Dermis blood vessel endothelial cell (primary cell): ENCODE measurements at regions not wholly inside any gene's neighbourhood (a gene's known extent, or its start where the extent isn't known, plus 50 kb on each side); places are given as distances from the start of the nearest gene placed in this dataset.

Experiments used
- DNase-seq: peaks from one replicate; pipeline ENCODE4 v3.0.0; 2010

GRCh38 chr4:108398836-108399235 is 221.5 kb upstream of the RPL34 start:
- DNase-seq = no peak

- no peak for DNase-seq
Observed at GRCh38 chr4:108398316-108398715, 222.1 kb upstream of the RPL34 start.

- DNase-seq = no peak
Observed at GRCh38 chr4:108397850-108398249, 222.5 kb upstream of the RPL34 start.

- no peak for DNase-seq
Observed at GRCh38 chr4:108396900-108397497, 223.4 kb upstream of the RPL34 start.

DNA sequence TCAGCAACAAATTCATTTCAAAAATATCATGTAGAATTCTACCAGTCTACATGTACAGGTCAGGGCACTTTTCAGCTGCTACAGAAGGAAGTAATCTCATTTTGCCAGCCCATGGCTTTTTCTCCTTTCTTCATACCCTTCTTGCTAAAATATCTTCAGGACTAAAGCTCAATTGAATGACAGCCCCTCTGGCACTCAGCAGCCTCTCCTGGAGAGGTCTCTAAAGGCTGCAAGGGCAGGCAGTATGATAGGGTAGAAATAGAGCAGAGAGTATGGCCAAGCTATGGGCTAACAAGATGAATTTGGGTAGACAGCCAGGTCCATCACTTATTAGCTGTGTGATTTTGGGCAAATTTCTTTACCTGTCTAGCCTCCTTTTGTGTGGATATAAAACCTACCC is 224.6 kb upstream of the RPL34 start:
- no peak for DNase-seq

DNA sequence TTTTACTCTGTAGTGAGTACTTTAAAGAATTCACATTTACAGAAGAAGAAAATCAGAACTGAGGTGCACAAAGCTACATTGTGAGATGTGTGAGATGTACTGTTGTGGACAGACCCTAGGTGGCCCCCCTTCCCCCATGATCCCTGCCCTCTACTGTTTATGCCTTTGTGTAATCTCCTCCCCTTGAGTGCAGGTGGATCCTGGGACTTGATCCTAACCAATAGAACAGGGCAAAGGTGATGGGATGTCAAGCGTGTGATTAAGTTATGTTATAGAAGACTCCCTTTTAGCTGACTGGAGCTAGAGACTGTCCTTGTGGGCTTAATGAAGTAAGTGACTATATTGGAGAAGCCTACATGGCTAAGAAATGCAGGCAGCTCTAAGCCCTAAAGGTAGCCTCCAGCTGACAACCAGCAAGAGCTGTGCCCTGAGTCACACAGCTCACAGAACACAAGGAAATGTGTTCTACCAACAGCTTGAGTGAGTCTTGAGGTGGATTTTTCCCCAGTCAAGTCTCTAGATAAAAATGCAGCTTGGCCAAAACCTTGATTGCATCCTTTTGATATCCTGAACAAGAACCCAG is 225.2 kb upstream of the LEF1 start:
- DNase-seq = no peak

GRCh38 chr4:108391701-108392455 is 223.1 kb upstream of the LEF1 start:
- no peak for DNase-seq

- DNase-seq = no peak
Observed at GRCh38 chr4:108385076-108385475, 216.3 kb upstream of the LEF1 start.

- no peak for DNase-seq
Observed at GRCh38 chr4:108384544-108384943, 215.8 kb upstream of the LEF1 start.

DNA sequence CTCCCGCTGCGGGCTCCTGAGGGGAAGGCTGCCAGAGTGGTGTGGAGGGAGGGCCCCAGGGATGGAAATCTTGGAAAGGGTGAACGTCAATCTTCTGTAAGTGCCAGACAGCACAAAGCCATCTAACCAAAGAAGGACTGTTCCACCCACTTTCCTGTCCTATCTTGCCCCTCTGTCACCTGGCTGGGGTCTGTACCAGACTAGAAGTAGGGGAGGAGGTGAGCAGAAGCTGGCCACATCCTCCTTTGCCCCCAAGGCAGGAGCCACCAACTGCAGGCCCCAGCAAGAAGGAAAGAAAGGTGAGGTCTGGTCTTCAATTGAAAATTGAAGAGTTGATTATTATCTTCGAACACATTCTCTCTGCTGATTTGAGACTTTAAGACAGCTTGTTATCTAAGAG is 214.4 kb upstream of the LEF1 start:
- no peak for DNase-seq

GRCh38 chr4:108382751-108383150 is 214.0 kb upstream of the LEF1 start:
- DNase-seq = no peak

DNA sequence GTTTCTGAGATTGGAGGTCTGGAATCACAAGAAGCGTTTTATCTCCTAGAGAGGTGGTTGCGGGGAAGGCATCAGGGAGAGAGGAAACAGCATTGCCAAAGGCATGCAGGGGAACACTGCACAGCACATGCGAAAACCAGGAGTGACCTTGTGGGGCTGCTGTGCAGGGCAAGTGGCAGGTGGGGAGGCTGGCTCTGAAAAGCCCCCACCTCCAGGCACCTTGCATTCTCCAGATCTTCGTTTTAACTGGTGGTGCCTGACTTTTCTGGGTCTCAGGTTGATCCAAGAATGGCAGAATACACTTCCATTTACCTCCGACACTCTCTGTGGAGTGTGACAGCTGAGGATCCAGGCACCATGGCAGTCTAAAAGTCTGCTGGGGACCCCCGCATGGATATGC is 209.4 kb upstream of the LEF1 start:
- DNase-seq = no peak

DNA sequence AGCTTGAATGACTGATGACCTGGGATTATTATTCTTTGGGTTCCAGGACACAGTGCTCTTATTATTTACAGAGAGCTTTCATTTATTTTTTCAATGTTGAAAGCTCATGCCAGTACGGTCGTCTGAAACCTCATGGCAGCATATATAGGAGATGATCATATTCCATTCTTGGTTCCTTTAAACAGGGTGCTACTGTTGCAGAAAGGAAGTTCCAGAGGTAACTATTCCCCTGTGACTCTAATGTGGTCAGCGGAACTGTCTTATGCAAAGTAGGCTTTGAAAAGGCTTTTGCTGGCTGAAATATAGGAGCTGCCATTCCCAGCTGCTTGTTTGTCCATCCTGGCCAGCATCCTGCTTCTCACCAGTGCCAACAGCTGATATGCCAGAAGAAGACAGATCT is 208.3 kb upstream of the LEF1 start:
- DNase-seq = no peak

DNA sequence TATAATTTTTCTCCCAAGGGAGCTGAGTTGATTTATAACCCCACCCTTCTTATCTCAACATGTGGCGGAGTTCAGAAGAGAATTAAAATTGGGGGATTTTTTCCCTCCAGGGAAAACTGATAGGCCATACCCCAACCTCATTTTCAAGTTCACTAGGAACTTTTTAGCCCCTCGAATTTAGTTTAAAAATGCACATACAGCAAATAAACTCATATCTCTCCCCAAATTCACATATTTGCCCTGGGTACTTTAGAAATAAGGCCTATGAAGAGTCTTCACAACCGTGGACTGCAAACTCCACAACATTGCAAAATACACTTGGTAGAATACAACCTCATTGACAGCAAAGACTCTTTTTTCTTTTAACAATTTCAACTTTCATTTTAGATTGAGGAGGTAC is 206.7 kb upstream of the LEF1 start:
- DNase-seq = no peak

DNA sequence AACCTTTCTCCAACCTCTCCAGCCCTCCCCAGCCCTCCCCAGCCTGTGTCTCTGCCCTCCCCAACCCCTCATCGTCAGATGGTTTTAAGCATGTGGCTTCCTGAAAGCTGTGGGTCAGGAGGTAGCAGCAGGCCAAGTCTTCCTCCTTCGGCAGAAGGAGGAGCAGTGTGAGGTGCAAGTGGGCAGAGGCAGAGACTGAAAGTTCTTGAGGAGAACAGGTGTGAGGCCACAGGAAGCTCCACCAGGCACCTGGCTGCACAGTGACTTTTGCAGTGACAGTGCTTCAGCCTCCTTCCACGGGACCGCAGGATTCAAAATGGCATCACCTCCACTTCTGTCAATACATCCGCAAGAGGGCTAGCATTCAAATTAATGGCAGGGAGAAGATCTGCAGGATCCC is 203.9 kb upstream of the LEF1 start:
- no peak for DNase-seq

DNA sequence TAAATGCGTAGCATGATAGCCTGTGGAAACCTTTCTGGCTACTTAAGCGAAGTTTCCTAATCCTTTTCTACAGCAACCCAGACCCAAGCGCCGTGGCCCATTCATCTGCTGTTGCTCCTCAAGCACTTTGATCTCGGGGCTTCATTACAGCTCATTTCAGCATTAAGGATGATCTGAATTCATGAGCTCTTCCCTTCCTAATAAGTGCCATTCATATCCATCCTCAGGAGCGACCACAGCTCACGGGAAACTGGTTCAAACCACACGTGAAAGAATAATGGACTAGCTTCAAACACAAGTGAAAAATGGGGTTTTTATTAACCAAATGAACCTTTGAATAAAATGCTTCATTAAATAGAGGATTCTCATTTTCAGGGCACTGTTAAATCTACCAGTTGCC is 202.6 kb upstream of the LEF1 start:
- DNase-seq = no peak

- DNase-seq = no peak
Observed at GRCh38 chr4:108370291-108371141, 201.8 kb upstream of the LEF1 start.

- DNase-seq = no peak
Observed at GRCh38 chr4:108369035-108369655, 200.4 kb upstream of the LEF1 start.

DNA sequence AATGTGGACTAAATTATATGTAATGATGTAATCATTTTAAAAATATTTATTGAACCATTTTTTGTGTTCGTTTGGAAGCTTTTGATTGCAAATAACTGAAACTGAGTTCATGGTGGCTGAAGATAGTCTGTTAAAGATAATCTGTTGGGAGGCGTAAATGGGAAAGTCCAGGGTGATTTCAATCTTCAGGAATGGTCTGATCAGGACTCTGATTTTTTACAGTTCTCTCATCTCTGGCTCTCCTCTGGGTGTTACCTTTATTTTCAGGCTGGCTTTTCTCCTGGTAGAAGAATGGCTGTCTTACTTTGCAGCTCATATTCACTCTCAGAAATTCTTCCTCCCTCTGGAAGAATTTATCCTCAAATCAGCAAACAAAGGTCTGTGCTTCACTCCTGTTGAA is 199.0 kb upstream of the LEF1 start:
- DNase-seq = no peak

GRCh38 chr4:108366716-108367115 is 198.0 kb upstream of the LEF1 start:
- no peak for DNase-seq

- DNase-seq = no peak
Observed at GRCh38 chr4:108365551-108365950, 196.8 kb upstream of the LEF1 start.

DNA sequence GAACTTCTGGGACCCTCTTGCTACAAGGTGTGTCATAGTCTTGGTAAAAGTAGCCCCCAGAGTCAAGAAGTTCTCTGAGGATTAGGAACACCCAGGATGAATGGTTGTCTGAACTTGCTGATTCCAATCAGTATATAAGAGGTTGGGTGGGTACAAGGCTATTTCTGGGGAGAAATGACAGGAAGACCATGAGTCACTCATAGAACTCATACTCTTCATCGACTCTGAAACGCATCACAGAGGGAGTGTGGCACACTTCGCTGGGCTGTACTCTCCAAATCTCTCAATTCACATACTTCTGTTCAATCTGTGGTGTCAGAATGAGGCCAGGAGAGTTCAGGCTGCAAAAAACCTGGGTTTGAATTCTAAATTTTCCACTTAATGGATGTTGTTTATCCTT is 193.2 kb upstream of the LEF1 start:
- DNase-seq = no peak

GRCh38 chr4:108361446-108361820 is 192.7 kb upstream of the LEF1 start:
- no peak for DNase-seq
